ENCODE measurements at regions not wholly inside any gene's neighbourhood (a gene's known extent, or its start where the extent isn't known, plus 50 kb on each side); places are given as distances from the start of the nearest gene placed in this dataset.

DNA sequence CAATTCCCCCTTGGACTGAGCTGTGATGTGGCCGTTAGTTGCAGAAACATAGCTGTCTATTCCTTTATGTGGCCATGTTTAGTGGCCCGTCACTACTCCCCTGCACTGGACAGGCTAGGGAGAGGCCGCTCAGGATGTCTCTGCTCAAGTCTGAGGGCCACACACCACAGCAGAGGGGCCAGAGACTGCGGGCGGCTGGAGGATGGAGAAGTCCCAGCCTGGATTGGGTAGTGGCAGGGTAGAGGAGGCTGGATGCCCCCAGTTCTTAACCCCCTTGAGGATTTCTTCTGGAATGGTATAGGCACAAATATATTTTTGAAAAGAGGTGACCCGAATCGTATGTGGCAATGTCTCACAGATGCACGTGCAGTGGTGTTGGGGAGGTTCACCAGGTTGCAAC, 116.4 kb upstream of the B3GAT1 start:
- H3K9me3 Mint-ChIP-seq, result no peaks in the 10 kb centered on the region
- H3K27ac Mint-ChIP-seq, result no peak overlapping the region
- H3K4me1 Mint-ChIP-seq, result no peaks in the 10 kb centered on the region
- H3K27me3 Mint-ChIP-seq, result no peaks in the 10 kb centered on the region
- no peaks in the 10 kb centered on the region for H3K36me3 Mint-ChIP-seq
- no peak overlapping the region for H3K4me3 Mint-ChIP-seq

DNA sequence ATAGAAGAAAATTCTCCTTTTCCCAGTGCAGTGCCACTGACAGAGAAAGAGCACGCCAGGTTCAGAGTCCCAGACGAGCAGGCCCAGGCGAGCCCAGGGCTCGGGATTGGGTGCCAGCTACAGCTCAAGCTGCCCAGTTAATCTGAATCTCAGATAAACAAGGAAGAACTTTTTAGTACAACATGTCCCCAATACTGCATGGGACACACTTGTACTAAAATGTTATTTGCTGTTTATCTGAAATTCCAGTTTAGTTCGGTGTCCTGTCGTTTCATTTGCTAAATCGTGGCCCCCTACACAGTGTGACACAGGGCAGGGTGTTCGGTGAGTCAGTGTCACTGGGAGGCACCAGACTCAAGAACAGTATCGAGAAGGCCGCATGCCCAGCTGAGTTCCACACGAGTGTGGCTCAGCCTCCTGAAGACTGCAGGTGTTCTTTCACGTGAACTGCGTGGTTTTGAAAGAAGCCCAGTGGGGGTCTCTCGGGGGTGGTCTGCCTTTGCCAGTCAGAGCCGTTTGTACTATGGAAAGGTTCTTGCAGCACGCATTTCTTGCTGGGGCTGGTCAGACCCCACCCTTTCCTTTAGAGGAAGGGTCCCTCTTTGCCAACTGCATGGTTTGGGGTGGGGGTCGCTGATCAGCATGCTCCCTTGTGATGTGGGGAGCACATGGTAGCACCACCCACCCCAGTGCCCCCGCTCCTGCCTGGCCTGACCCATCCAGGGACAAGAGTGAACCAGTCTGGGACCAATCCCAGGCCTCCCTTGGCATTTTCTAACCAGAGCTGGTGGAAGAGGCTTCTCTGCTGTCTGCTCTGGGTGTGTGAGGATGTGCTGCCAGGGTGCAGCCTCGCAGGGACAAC, 115.6 kb upstream of the B3GAT1 start:
- Mint-ChIP-seq H3K27ac (no peak overlapping the region), H3K4me1 (no peaks in the 10 kb centered on the region), H3K9me3 (no peaks in the 10 kb centered on the region), H3K27me3 (no peaks in the 10 kb centered on the region), H3K4me3 (no peak overlapping the region), H3K36me3 (no peaks in the 10 kb centered on the region)

DNA sequence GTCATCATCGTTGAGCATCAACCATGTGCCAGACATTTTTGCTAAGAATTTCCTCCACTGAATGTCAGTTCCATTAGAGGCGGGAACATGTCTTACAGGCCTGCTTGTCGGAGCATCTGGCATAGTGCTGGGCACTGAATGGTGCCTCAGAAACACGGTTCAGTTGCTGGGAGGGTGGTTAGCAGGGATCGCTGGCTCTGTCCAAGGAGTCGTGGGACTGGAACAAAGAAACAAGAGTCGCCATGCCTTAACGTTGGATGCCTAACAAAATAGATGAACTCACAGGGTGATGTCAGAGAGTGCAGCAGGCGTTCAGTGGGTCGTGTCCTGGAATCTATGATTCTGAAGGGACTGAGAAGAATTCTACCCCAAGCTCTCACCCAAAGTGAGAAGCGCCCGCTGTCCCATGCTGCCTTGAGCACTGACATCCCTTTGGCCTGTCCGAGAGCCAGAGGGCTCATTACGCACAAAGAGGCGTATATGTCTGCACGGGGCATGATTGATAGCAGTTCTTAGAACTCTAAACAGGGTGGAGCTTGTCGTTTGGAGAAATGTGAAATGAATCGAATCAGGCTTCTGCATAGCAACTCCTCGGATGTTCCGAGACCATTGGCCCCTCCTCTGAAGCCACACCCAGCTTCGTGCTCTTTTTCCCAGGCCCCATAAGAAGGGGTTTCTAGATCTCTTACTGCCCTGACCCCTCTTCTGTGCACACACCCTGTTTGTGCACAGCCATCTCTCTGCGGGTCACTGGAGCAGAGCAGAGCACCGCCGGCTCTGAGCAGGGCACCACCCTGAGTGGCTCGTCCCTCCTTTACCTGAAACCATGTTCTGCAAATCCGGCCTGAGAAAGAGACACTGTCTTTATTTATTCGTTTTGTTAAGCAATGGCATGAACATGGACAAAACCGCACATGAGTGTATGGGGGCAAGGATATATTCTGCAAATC, 113.1 kb upstream of the B3GAT1 start:
- Mint-ChIP-seq H3K4me3 (no peak overlapping the region), H3K36me3 (no peaks in the 10 kb centered on the region), H3K4me1 (no peaks in the 10 kb centered on the region), H3K9me3 (no peaks in the 10 kb centered on the region), H3K27ac (no peak overlapping the region), H3K27me3 (no peaks in the 10 kb centered on the region)

DNA sequence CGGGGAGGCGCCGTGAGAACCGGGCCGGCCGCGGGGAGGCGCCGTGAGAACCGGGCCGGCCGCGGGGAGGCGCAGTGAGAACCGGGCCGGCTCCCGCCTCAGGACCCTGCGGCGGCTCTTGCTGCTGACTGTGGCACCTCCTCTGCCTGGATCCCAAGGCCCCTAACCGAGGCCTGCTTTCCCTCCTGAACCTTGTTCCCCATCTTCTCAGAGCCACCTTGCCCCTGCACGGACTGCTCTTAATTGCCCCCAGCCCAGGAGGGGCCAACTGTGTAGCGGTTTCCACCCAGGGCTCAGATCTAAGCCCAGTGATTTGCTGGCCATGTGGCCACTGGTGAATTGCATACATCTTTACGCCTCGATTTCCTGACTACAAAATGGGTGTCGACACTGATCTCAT, 112.2 kb upstream of the B3GAT1 start:
- no peaks in the 10 kb centered on the region for H3K27me3 Mint-ChIP-seq

DNA sequence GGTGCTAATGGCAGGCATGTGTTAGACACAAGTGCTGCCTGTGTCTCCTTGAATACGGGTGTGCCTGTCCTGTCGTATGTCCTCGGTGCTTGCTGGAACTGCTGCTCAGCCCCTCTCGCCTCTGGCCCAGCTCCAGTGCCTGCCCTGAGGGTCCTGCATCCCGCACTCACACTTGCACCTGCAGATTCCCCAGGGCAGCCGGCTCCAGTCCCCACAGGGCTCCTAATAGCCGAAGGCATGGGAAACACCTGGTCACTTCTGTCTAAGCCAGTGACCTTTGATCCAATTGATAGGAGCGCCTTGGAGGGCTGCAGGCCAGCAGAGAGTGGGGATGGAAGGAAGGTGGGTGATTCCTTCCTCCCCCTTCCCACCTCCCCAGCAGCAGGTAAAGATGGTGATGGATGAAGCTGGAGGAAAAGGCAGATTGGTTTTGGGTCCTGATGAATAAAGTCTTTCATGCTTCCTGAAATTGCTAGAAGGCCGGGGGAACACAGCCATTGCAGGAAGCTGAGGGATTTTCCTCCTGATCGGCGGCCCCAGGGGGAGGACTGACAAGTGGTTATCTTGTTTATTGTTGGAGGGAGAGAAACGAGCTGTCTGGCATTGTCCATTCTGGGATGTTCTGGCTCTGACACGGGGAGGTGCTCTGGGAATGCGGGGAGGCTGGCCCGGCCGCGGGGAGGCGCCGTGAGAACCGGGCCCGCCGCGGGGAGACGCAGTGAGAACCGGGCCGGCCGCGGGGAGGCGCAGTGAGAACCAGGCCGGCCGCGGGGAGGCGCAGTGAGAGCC, 110.9 kb upstream of the B3GAT1 start:
- no peaks in the 10 kb centered on the region for H3K4me1 Mint-ChIP-seq
- no peaks in the 10 kb centered on the region for H3K36me3 Mint-ChIP-seq
- H3K27me3 Mint-ChIP-seq, result no peaks in the 10 kb centered on the region
- H3K27ac Mint-ChIP-seq, result no peak overlapping the region
- H3K9me3 Mint-ChIP-seq, result no peaks in the 10 kb centered on the region
- H3K4me3 Mint-ChIP-seq, result no peak overlapping the region

More for the DNA sequence above, 112.2 kb upstream of the B3GAT1 start:
- no peaks in the 10 kb centered on the region for H3K9me3 Mint-ChIP-seq
- H3K4me3 Mint-ChIP-seq, result no peak overlapping the region
- H3K36me3 Mint-ChIP-seq, result no peaks in the 10 kb centered on the region
- H3K4me1 Mint-ChIP-seq, result no peaks in the 10 kb centered on the region
- H3K27ac Mint-ChIP-seq, result no peak overlapping the region

DNA sequence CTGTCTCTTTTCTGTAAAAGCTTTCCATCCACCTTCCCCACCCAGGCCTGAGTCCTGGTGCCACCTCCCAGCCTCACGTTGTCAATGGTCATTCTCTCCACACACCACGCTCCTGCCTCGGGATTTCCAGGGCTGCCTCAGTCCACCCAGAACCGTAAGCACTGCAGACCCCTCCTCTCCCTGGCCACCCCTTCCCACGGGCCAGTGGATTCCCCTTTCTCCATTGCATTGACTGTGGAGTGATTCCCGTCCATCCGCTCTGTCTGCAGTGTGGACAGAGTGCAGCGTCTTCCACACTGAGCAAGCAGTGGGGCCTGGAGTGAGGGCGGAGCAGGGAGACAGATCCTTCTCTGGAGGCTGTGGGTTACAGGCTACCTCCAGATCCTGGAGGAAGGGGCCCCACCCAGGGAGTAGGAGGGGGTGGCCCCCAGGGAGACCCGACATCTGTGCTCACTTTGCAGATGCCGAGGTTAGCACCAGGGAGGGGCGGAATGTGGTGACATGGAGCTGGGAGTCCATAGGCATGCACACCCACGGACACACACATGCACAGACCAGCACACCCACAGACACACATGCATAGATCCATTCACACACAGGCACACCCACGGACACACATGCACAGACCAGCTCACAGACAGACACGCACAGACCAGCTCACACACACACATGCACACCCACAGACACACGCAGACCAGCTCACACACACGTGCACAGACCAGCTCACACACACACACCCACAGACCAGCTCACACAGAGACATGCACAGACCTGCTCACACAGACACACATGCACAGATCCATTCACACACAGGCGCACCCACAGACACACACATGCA, 109.6 kb upstream of the B3GAT1 start:
- H3K27me3 Mint-ChIP-seq, result no peaks in the 10 kb centered on the region
- no peaks in the 10 kb centered on the region for H3K9me3 Mint-ChIP-seq
- H3K4me3 Mint-ChIP-seq, result no peak overlapping the region
- H3K4me1 Mint-ChIP-seq, result no peaks in the 10 kb centered on the region
- H3K36me3 Mint-ChIP-seq, result no peaks in the 10 kb centered on the region
- no peak overlapping the region for H3K27ac Mint-ChIP-seq

DNA sequence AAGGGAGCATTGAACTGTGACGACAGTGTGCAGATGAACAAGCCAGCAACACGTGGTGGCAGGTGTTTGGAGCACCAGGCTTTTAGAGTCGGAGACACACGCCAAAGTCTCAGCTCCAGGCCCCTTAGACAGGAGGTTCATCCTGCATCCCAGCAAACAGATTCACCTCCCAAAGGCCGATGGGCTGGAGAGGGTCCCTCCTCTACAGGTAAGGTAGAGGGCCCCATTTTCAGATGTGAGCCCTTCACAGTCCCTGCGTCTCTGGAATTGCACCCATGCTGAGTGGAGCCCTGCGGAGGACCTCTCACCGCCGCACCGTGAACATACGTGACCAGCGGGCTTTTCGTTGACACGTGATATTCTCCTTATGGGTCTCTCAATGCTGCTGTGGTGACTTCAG, 109.0 kb upstream of the B3GAT1 start:
- Mint-ChIP-seq H3K4me3 (no peak overlapping the region), H3K27ac (no peak overlapping the region), H3K27me3 (no peaks in the 10 kb centered on the region), H3K9me3 (no peaks in the 10 kb centered on the region), H3K4me1 (no peaks in the 10 kb centered on the region), H3K36me3 (no peaks in the 10 kb centered on the region)

DNA sequence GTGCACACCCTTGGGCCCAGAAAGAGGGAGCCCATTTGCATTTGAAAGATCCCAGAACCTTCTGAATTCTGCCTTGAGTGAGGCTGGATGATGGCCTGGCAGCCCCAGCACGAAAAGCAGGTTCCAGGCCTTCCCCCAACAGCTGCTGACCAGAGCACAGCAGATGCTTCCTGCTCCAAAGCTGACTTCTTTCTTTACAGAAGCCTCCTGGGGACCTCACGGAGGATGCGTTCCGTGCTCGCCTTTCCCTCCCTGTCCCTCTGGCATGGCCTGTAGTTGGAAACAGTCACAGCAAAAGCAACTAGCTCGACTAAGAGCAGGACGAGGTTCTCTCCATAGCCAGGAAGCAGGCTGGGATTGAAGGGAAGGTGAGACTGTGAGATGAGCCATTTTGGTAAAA, 107.7 kb upstream of the B3GAT1 start:
- Mint-ChIP-seq H3K27me3 (no peaks in the 10 kb centered on the region), H3K36me3 (no peaks in the 10 kb centered on the region), H3K4me3 (no peak overlapping the region), H3K9me3 (no peaks in the 10 kb centered on the region), H3K27ac (no peak overlapping the region), H3K4me1 (no peaks in the 10 kb centered on the region)

DNA sequence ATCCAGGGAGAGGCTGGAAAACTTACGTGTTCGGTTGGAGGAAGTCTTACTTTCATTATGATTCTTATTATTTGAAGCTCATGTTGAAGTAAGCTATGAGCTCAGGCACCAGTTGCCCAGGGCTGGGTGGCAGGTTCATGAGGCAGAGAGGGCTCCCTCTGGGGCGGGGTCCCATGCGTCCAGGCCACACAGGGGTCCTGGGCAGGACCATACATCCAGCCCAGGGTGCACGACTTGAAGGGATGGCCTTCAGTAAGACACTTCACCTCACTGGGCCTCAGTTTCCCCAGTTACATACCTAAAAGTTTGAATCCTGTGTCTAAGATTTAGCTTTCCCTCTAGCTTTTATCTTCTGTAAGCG, 107.3 kb upstream of the B3GAT1 start:
- no peaks in the 10 kb centered on the region for H3K4me1 Mint-ChIP-seq
- no peak overlapping the region for H3K27ac Mint-ChIP-seq
- H3K4me3 Mint-ChIP-seq, result no peak overlapping the region
- no peaks in the 10 kb centered on the region for H3K9me3 Mint-ChIP-seq
- no peaks in the 10 kb centered on the region for H3K36me3 Mint-ChIP-seq
- H3K27me3 Mint-ChIP-seq, result no peaks in the 10 kb centered on the region

DNA sequence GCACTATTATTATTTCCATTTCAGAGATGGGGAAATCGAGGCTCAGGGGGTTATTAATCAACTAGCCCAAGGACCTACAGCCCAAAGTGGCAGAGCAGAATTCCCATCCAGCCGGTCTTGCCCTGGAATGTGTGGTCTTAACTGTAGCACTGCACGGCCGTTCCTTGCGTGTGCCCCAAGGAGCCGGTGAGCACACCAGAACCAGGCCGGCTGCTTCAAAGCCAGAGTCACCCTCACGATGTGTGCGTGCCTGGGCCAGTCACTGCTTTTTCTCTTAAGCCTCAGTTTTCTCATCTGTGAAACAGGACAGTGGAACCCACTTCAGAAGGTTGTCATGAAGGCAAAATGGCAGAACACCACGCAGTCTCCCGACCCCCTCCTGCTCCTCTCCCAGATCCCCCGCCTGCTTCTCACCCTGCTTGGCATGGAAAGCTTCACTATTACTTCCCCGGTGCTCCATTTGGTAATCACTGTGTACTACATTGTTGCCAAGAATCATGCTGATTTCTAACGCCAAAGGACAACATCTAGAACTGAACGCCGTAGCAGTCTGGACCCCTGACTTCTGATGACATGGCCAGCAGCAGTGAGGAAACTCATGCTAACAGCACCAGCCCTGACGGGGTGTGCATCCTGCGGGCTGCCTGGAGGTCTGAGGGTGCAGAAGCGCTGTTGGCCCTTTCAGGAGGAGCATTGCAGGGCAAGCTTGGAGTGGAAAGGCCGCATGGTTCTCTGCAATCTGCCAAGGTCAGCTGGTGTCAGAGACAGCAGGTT, 106.8 kb upstream of the B3GAT1 start:
- H3K4me3 Mint-ChIP-seq, result no peak overlapping the region
- no peaks in the 10 kb centered on the region for H3K9me3 Mint-ChIP-seq
- H3K27ac Mint-ChIP-seq, result no peak overlapping the region
- no peaks in the 10 kb centered on the region for H3K36me3 Mint-ChIP-seq
- no peaks in the 10 kb centered on the region for H3K4me1 Mint-ChIP-seq
- no peaks in the 10 kb centered on the region for H3K27me3 Mint-ChIP-seq

DNA sequence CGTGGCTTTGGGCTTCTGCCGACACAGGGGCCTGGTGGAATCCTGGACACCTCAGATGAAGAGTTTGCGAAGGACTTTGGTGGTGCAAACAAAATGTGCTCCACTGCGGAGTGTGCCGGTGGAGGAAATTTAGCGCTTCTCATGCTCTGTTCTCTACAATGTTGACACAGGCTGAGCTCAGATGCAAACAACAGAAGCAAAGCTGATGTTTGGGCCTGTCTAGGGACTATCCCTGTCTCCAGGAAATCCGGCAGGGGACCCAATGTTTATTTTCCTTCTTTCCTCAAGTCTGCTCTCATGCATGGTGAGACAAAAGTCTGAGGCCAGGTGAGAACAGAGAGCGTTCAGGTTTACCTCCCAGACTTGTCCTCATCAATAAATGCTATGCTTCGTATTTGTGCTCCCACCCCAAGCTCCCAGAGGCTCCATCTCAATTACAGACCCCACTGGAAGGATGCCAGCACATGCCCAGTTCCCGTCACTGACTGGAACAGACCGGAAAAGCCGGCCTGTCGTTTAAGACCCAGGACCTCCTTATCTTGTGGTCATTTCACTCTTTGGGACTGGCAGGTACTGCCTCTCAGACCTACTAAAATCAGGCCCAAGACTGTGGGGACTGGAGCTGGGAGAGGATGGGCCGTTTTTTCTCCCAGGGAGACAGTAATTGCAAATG, 105.7 kb upstream of the B3GAT1 start:
- Mint-ChIP-seq H3K4me1 (no peaks in the 10 kb centered on the region), H3K36me3 (no peaks in the 10 kb centered on the region), H3K9me3 (no peaks in the 10 kb centered on the region), H3K27ac (no peak overlapping the region), H3K27me3 (no peaks in the 10 kb centered on the region), H3K4me3 (no peak overlapping the region)

DNA sequence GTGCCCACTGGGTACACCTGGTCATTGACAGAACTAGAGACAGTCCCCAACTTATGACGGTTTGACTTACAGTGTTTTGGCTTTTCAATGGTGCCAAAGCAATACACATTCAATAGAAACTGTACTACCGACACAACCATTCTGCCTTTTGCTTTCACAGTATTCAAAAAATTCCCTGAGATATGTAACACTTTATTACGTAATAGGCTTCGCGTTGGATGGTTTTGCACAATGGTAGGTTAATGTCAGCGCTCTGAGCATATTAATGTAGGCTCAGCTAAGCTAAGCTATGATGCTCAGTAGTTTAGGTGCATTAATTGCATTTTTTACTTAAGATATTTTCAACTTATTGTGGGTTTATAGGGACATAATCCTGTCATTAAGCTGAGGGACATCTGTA, 105.1 kb upstream of the B3GAT1 start:
- no peak overlapping the region for H3K27ac Mint-ChIP-seq
- no peaks in the 10 kb centered on the region for H3K4me1 Mint-ChIP-seq
- H3K27me3 Mint-ChIP-seq, result no peaks in the 10 kb centered on the region
- no peaks in the 10 kb centered on the region for H3K36me3 Mint-ChIP-seq
- H3K4me3 Mint-ChIP-seq, result no peak overlapping the region
- no peaks in the 10 kb centered on the region for H3K9me3 Mint-ChIP-seq

DNA sequence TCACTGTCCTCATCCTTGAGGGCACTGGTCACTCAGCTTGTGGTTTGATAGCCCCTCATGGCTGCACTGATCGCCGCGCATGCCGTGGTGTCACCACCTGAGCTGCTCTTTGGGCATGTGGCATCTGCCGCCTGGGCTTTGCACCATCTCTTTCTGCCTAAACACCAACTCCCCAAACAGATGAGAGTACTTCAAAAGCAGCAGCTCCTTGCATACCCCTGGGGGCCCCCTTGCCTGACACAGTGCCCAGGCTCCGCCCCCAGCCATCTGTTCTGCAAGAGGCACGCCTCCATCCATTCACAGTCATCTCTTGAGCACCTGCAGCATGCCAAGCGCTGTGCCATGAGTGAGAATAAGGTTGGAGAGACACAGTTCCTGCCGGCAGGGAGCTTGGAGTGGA, 104.5 kb upstream of the B3GAT1 start:
- H3K36me3 Mint-ChIP-seq, result no peaks in the 10 kb centered on the region
- no peaks in the 10 kb centered on the region for H3K4me1 Mint-ChIP-seq
- no peaks in the 10 kb centered on the region for H3K9me3 Mint-ChIP-seq
- H3K27me3 Mint-ChIP-seq, result no peaks in the 10 kb centered on the region
- no peak overlapping the region for H3K27ac Mint-ChIP-seq
- no peak overlapping the region for H3K4me3 Mint-ChIP-seq
